Activated T-cell treated with anti-CD3 and anti-CD28 coated beads, Interleukin-2, amount 50 U/mL, for 24 hours (primary cell): ENCODE measurements at regions not wholly inside any gene's neighbourhood (a gene's known extent, or its start where the extent isn't known, plus 50 kb on each side); places are given as distances from the start of the nearest gene placed in this dataset.

Experiments
- DNase-seq: peaks from one replicate; pipeline ENCODE4 v3.0.0-alpha.2; 2020
- H3K27ac Mint-ChIP-seq: 2 replicates; pipeline ENCODE4 v1.8.0; 2020; ENCODE audit warnings: mild to moderate bottlenecking, mixed read lengths
- H3K27me3 Mint-ChIP-seq: 2 replicates; pipeline ENCODE4 v1.8.0; 2020; ENCODE audit warnings: mixed read lengths
- H3K36me3 Mint-ChIP-seq: 2 replicates; pipeline ENCODE4 v1.8.0; 2020; ENCODE audit warnings: low read depth, mixed read lengths
- H3K4me1 Mint-ChIP-seq: 2 replicates; pipeline ENCODE4 v1.8.0; 2020; ENCODE audit warnings: low read depth, mixed read lengths
- H3K4me3 Mint-ChIP-seq: 2 replicates; pipeline ENCODE4 v1.8.0; 2020; ENCODE audit warnings: mild to moderate bottlenecking, moderate library complexity, mixed read lengths
- H3K9me3 Mint-ChIP-seq: 2 replicates; pipeline ENCODE4 v1.8.0; 2020; ENCODE audit warnings: mixed read lengths

GRCh38 chr7:41779918-41780317, 77.0 kb upstream of the INHBA start:
- H3K4me3 Mint-ChIP-seq = no peak overlapping the region
- H3K27me3 Mint-ChIP-seq = no peaks in the 10 kb centered on the region
- no peak overlapping the region for H3K27ac Mint-ChIP-seq
- H3K36me3 Mint-ChIP-seq = no peaks in the 10 kb centered on the region
- no peak for DNase-seq
- H3K4me1 Mint-ChIP-seq = no peaks in the 10 kb centered on the region
- H3K9me3 Mint-ChIP-seq = no peaks in the 10 kb centered on the region

- Mint-ChIP-seq H3K9me3 (no peaks in the 10 kb centered on the region), H3K4me3 (no peak overlapping the region), H3K36me3 (no peaks in the 10 kb centered on the region), H3K4me1 (no peaks in the 10 kb centered on the region), H3K27me3 (no peaks in the 10 kb centered on the region), H3K27ac (no peak overlapping the region)
- no peak for DNase-seq
These were observed 75.2 kb upstream of the INHBA start for GRCh38 chr7:41777894-41778596.

- H3K36me3 Mint-ChIP-seq = no peaks in the 10 kb centered on the region
- no peak for DNase-seq
- H3K4me3 Mint-ChIP-seq = no peak overlapping the region
These were observed 72.1 kb upstream of the INHBA start for GRCh38 chr7:41774966-41775365.

GRCh38 chr7:41773756-41774155, 70.9 kb upstream of the INHBA start:
- no peaks in the 10 kb centered on the region for H3K36me3 Mint-ChIP-seq
- no peaks in the 10 kb centered on the region for H3K4me1 Mint-ChIP-seq
- H3K27ac Mint-ChIP-seq = no peak overlapping the region
- H3K9me3 Mint-ChIP-seq = peaks cover 7% of the 10 kb centered on the region
- no peak for DNase-seq
- H3K27me3 Mint-ChIP-seq = peaks cover 7% of the 10 kb centered on the region
- H3K4me3 Mint-ChIP-seq = no peak overlapping the region

More at GRCh38 chr7:41774966-41775365, 72.1 kb upstream of the INHBA start:
- H3K27ac Mint-ChIP-seq = no peak overlapping the region
- H3K9me3 Mint-ChIP-seq = peaks cover 2% of the 10 kb centered on the region
- no peaks in the 10 kb centered on the region for H3K4me1 Mint-ChIP-seq
- H3K27me3 Mint-ChIP-seq = peaks cover 6% of the 10 kb centered on the region

GRCh38 chr7:41771717-41772116, 68.8 kb upstream of the INHBA start:
- no peaks in the 10 kb centered on the region for H3K36me3 Mint-ChIP-seq
- peaks cover 8% of the 10 kb centered on the region for H3K9me3 Mint-ChIP-seq
- peaks cover 7% of the 10 kb centered on the region for H3K27me3 Mint-ChIP-seq
- no peak overlapping the region for H3K27ac Mint-ChIP-seq
- DNase-seq = no peak
- no peak overlapping the region for H3K4me3 Mint-ChIP-seq
- H3K4me1 Mint-ChIP-seq = no peaks in the 10 kb centered on the region

- no peak for DNase-seq
- no peaks in the 10 kb centered on the region for H3K4me1 Mint-ChIP-seq
- H3K27me3 Mint-ChIP-seq = peaks cover 7% of the 10 kb centered on the region
These were observed 66.3 kb upstream of the INHBA start for GRCh38 chr7:41769162-41769561.

GRCh38 chr7:41763626-41764025, 60.7 kb upstream of the INHBA start:
- H3K9me3 Mint-ChIP-seq = peaks cover 7% of the 10 kb centered on the region
- H3K36me3 Mint-ChIP-seq = no peaks in the 10 kb centered on the region
- DNase-seq = no peak
- no peak overlapping the region for H3K27ac Mint-ChIP-seq
- H3K4me1 Mint-ChIP-seq = no peaks in the 10 kb centered on the region
- no peak overlapping the region for H3K4me3 Mint-ChIP-seq
- peaks cover 2% of the 10 kb centered on the region for H3K27me3 Mint-ChIP-seq

More at GRCh38 chr7:41769162-41769561, 66.3 kb upstream of the INHBA start:
- H3K9me3 Mint-ChIP-seq = peaks cover 9% of the 10 kb centered on the region
- H3K4me3 Mint-ChIP-seq = no peak overlapping the region
- no peaks in the 10 kb centered on the region for H3K36me3 Mint-ChIP-seq
- H3K27ac Mint-ChIP-seq = no peak overlapping the region

GRCh38 chr7:41762641-41763040, 59.8 kb upstream of the INHBA start:
- H3K27me3 Mint-ChIP-seq = peaks cover 2% of the 10 kb centered on the region
- no peak overlapping the region for H3K27ac Mint-ChIP-seq
- no peak for DNase-seq
- H3K4me3 Mint-ChIP-seq = no peak overlapping the region
- H3K9me3 Mint-ChIP-seq = peaks cover 9% of the 10 kb centered on the region
- no peaks in the 10 kb centered on the region for H3K4me1 Mint-ChIP-seq
- no peaks in the 10 kb centered on the region for H3K36me3 Mint-ChIP-seq

- DNase-seq = no peak
- peaks cover 15% of the 10 kb centered on the region for H3K9me3 Mint-ChIP-seq
- no peaks in the 10 kb centered on the region for H3K4me1 Mint-ChIP-seq
- H3K27me3 Mint-ChIP-seq = peaks cover 2% of the 10 kb centered on the region
- no peak overlapping the region for H3K27ac Mint-ChIP-seq
- H3K36me3 Mint-ChIP-seq = no peaks in the 10 kb centered on the region
- no peak overlapping the region for H3K4me3 Mint-ChIP-seq
These were observed 57.4 kb upstream of the INHBA start for GRCh38 chr7:41760293-41760692.

GRCh38 chr7:41758321-41758720, 55.4 kb upstream of the INHBA start:
- Mint-ChIP-seq H3K27ac (no peak overlapping the region), H3K4me1 (no peaks in the 10 kb centered on the region), H3K36me3 (no peaks in the 10 kb centered on the region), H3K4me3 (no peak overlapping the region), H3K27me3 (peaks cover 2% of the 10 kb centered on the region), H3K9me3 (peaks cover 19% of the 10 kb centered on the region)
- DNase-seq = no peak

- peaks cover 18% of the 10 kb centered on the region for H3K9me3 Mint-ChIP-seq
- no peak overlapping the region for H3K27ac Mint-ChIP-seq
- no peaks in the 10 kb centered on the region for H3K4me1 Mint-ChIP-seq
- peaks cover 2% of the 10 kb centered on the region for H3K27me3 Mint-ChIP-seq
- no peaks in the 10 kb centered on the region for H3K36me3 Mint-ChIP-seq
- no peak for DNase-seq
- no peak overlapping the region for H3K4me3 Mint-ChIP-seq
These were observed 53.8 kb upstream of the INHBA start for GRCh38 chr7:41756650-41757182.

- no peaks in the 10 kb centered on the region for H3K4me1 Mint-ChIP-seq
- peaks cover 2% of the 10 kb centered on the region for H3K27me3 Mint-ChIP-seq
- no peak overlapping the region for H3K27ac Mint-ChIP-seq
- no peak for DNase-seq
- no peak overlapping the region for H3K4me3 Mint-ChIP-seq
- peaks cover 14% of the 10 kb centered on the region for H3K9me3 Mint-ChIP-seq
- no peaks in the 10 kb centered on the region for H3K36me3 Mint-ChIP-seq
These were observed 52.2 kb upstream of the INHBA start for GRCh38 chr7:41755096-41755495.

GRCh38 chr7:41754046-41754445, 51.2 kb upstream of the INHBA start:
- H3K27ac Mint-ChIP-seq = no peak overlapping the region
- H3K4me3 Mint-ChIP-seq = no peak overlapping the region
- no peaks in the 10 kb centered on the region for H3K27me3 Mint-ChIP-seq
- DNase-seq = no peak
- H3K9me3 Mint-ChIP-seq = peaks cover 15% of the 10 kb centered on the region
- no peaks in the 10 kb centered on the region for H3K4me1 Mint-ChIP-seq
- no peaks in the 10 kb centered on the region for H3K36me3 Mint-ChIP-seq
